Sigmoid colon (tissue), 6 donors: ENCODE measurements at regions not wholly inside any gene's neighbourhood (a gene's known extent, or its start where the extent isn't known, plus 50 kb on each side); places are given as distances from the start of the nearest gene placed in this dataset.

ENCODE experiments used
- DNase-seq: peaks from one replicate; pipeline ENCODE4 v3.0.0-alpha.2; 2019
- H3K27ac ChIP-seq, 4 donors: fragments of 200-600 bp; sonication (generic); one replicate each; pipeline ENCODE4 v1.5.1; 2016 to 2019; ENCODE audit warnings: mild to moderate bottlenecking in 1 of 4
- H3K27me3 ChIP-seq, 3 donors: fragments of 200-600 bp; sonication (generic); one replicate each; pipeline ENCODE4 v1.5.1; 2019; ENCODE audit warnings: mild to moderate bottlenecking in 1 of 3
- H3K36me3 ChIP-seq, 4 donors: fragments of 200-600 bp; sonication (generic); one replicate each; pipeline ENCODE4 v1.5.1; 2016 to 2019
- H3K4me1 ChIP-seq, 4 donors: fragments of 200-600 bp; sonication (generic); one replicate each; pipeline ENCODE4 v1.5.1; 2017 to 2019
- H3K4me3 ChIP-seq, 4 donors: fragments of 200-600 bp; sonication (generic); one replicate each; pipeline ENCODE4 v1.5.1; 2017 to 2019; ENCODE audit warnings: mild to moderate bottlenecking in 2 of 4, moderate library complexity in 1 of 4
- H3K9me3 ChIP-seq, 4 donors: fragments of 200-600 bp in 3 of 4; sonication (generic) in 3 of 4; one replicate each; pipeline versions ENCODE4 v1.5.1 to v1.6.1; 2013 to 2019
- CTCF ChIP-seq, 4 experiments: fragments of 450-650 bp in 3 of 4; fragments of 200-600 bp in 1 of 4; IDR thresholded peaks; one replicate each; pipeline ENCODE4 v1.5.1; 2016 to 2019; ENCODE audit warnings: antibody characterized with exemption in 4 of 4, mild to moderate bottlenecking in 3 of 4, moderate library complexity in 2 of 4
- EP300 ChIP-seq, 4 donors: sonication (generic); formaldehyde crosslinking; IDR thresholded peaks; one replicate each; pipeline ENCODE4 v1.6.1; 2017; ENCODE audit warnings: antibody characterized with exemption in 4 of 4
- POLR2A ChIP-seq, 2 donors: fragments of 450-650 bp; IDR thresholded peaks; one replicate each; pipeline ENCODE4 v1.6.1; 2016; ENCODE audit warnings: antibody characterized with exemption in 2 of 2, mild to moderate bottlenecking in 2 of 2, moderate library complexity in 2 of 2
- POLR2AphosphoS5 ChIP-seq, 4 donors: sonication (generic); formaldehyde crosslinking; IDR thresholded peaks; one replicate each; pipeline ENCODE4 v1.6.1; 2017; ENCODE audit warnings: antibody characterized with exemption in 4 of 4
- WGBS, 2 donors: extraction: QIAGEN DNeasy Blood & Tissue Kit; methylation state at CpG; one replicate each; pipeline ENCODE4 v1.1.7; 2013; 5-methylcytosine and 5-hydroxymethylcytosine counted together
- intact Hi-C: fragments of 100-400 bp; cut with DNase I; formaldehyde crosslinking; loops from one replicate; pipeline ENCODE4 v1.15.1; 2023
- donor health status: healthy with polysubstance abuse.
- donor health status: healthy.

- peaks cover 0 to 22% (median 2%) of the 10 kb centered on the region in 4 donors for H3K4me1 ChIP-seq
- no peak overlapping the region for H3K27ac ChIP-seq
- intact Hi-C loops, result no loop called here
- H3K9me3 ChIP-seq, result no peaks in the 10 kb centered on the region
- H3K36me3 ChIP-seq, result no peaks in the 10 kb centered on the region
- TF ChIP-seq POLR2AphosphoS5 (IDR thresholded peaks at IDR 0.05), result no peak
- no peak for TF ChIP-seq EP300 (IDR thresholded peaks at IDR 0.05)
- no peak for TF ChIP-seq POLR2A (IDR thresholded peaks at IDR 0.05)
- TF ChIP-seq CTCF (IDR thresholded peaks at IDR 0.05), result no peak
- H3K4me3 ChIP-seq, result no peak overlapping the region
- DNase-seq, result no peak
- H3K27me3 ChIP-seq, result peaks cover 0 to 22% (median 0%) of the 10 kb centered on the region in 3 donors
- WGBS, 2 donors, result 84 to 93% methylated on average over 16 of the region's 16 CpGs
Observed at GRCh38 chr2:19748711-19749506, 152.9 kb downstream of the TTC32 start.

GRCh38 chr2:19748073-19748375 lies 153.8 kb downstream of the TTC32 start:
- 81 to 84% methylated on average over 6 of the region's 6 CpGs for WGBS, 2 donors
- H3K27me3 ChIP-seq, result peaks cover 0 to 22% (median 0%) of the 10 kb centered on the region in 3 donors
- TF ChIP-seq EP300 (IDR thresholded peaks at IDR 0.05) (no peak), POLR2AphosphoS5 (IDR thresholded peaks at IDR 0.05) (no peak), POLR2A (IDR thresholded peaks at IDR 0.05) (no peak), CTCF (IDR thresholded peaks at IDR 0.05) (no peak)
- no peak overlapping the region for H3K27ac ChIP-seq
- peaks cover 0 to 18% (median 2%) of the 10 kb centered on the region in 4 donors for H3K4me1 ChIP-seq
- H3K36me3 ChIP-seq, result no peaks in the 10 kb centered on the region
- no peaks in the 10 kb centered on the region for H3K9me3 ChIP-seq
- no peak overlapping the region for H3K4me3 ChIP-seq
- no peak for DNase-seq
- intact Hi-C loops, result no loop called here

DNA sequence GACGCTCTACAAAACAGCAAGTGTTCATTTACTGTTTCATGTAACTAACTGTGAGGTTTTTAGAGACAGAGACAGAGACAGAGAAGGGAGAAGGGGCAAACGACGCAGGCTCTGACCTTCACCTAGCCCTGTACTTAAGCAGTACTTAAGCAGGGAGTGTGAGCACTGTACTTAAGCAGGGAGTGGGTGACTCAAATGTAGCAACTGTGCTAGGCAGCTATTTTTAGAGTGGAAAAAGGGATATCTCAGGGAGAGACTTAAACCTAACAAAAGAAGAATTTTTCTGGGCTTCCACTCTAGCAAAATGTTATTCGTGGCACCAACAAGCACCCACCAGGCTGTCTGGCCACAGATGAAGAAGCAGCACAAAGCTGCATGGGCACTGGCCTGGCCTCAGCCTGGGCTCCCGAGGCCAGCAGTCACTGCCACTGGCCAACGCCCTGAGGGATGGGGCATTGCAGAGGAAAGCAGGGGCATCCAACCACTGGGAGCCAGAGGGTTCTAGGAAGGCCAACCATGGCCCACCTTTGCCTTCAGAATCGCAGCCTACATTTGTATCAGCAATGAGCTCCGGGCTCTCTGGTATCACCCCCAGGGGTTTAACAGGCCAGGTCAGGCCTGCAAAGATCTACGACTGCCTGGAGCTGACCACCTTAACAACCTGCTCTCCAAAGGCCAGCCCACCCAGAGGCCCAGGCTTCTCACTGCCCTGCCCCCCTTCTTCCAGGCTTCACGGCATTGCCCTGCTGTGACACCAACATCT lies 154.3 kb downstream of the TTC32 start:
- H3K27ac ChIP-seq, result no peak overlapping the region
- peaks cover 0 to 22% (median 0%) of the 10 kb centered on the region in 3 donors for H3K27me3 ChIP-seq
- no peaks in the 10 kb centered on the region for H3K36me3 ChIP-seq
- peaks cover 0 to 14% (median 1%) of the 10 kb centered on the region in 4 donors for H3K4me1 ChIP-seq
- H3K9me3 ChIP-seq, result no peaks in the 10 kb centered on the region
- TF ChIP-seq POLR2AphosphoS5 (IDR thresholded peaks at IDR 0.05), result no peak
- TF ChIP-seq EP300 (IDR thresholded peaks at IDR 0.05), result no peak
- no peak for TF ChIP-seq POLR2A (IDR thresholded peaks at IDR 0.05)
- no peak for TF ChIP-seq CTCF (IDR thresholded peaks at IDR 0.05)
- H3K4me3 ChIP-seq, result no peak overlapping the region
- no peak for DNase-seq
- intact Hi-C loops, result no loop called here
- 84 to 87% methylated on average over 10 of the region's 10 CpGs for WGBS, 2 donors

DNA sequence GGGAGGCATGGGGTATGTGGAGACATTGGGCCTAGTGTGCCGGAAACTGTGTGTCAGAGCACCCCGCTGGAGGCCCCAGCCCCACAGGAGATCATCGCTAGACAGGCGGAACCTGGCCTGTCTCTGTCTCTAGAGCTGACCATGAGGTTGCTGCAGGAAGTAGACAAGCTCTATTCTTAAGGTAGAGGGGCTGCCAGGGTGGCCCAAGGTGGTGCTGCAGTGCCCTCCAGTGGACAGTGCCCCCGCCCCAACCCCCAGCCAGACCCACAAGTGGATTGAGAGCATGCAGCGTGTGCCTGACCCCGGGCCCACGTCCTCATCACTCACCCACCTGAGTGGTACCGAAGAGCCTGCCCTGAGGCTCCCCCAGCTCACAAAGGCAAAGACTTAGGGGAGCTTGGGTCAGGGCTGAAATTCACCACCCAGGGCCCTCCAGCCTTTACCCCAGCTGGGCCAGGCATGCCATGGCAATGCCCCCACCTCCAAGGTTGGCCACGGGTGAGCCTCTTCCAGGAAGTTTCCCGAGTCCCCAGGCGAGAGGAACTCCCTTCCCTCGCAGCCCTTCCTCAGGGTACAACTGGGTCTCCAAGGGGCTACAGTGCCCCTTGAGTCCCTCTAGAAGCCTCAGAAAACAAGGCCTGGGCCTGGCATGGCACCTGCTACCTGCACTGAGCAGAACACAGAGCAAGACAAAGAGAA lies 155.0 kb downstream of the TTC32 start:
- no peaks in the 10 kb centered on the region for H3K36me3 ChIP-seq
- H3K27ac ChIP-seq, result no peak overlapping the region
- H3K9me3 ChIP-seq, result no peaks in the 10 kb centered on the region
- no peak overlapping the region for H3K4me3 ChIP-seq
- no peak for TF ChIP-seq EP300 (IDR thresholded peaks at IDR 0.05)
- TF ChIP-seq CTCF (IDR thresholded peaks at IDR 0.05), result no peak
- peaks cover 0 to 22% (median 0%) of the 10 kb centered on the region in 3 donors for H3K27me3 ChIP-seq
- 86 to 90% methylated on average over 13 of the region's 13 CpGs for WGBS, 2 donors
- DNase-seq, result no peak
- H3K4me1 ChIP-seq, result peaks cover 0 to 10% (median 0%) of the 10 kb centered on the region in 4 donors
- intact Hi-C loops, result no loop called here
